ENCODE measurements at regions not wholly inside any gene's neighbourhood (a gene's known extent, or its start where the extent isn't known, plus 50 kb on each side); places are given as distances from the start of the nearest gene placed in this dataset.

GRCh38 chr18:28916456-28916855, 739.5 kb upstream of the CDH2 start:
- CTCF ChIA-PET (ENCODE audit: low intra/inter-chr PET ratio, low total read pairs), result no interaction called here
- Histone ChIP-seq H3K36me3 (replicated peaks in 1 of 2; ENCODE audit: control insufficient read depth in 1 of 2, insufficient read depth in 2 of 2, low read length in 2 of 2) (no peaks in the 10 kb centered on the region), H3K4me3 (replicated peaks in 1 of 3; ENCODE audit: insufficient read depth in 1 of 3, low read depth in 2 of 3, low read length in 3 of 3) (no peak overlapping the region), H3K9me3 (ENCODE audit: low read length) (peaks cover 14% of the 10 kb centered on the region), H4K20me1 (ENCODE audit: insufficient read depth, low read length) (no peaks in the 10 kb centered on the region), H3K4me2 (ENCODE audit: low read depth, low read length) (no peak overlapping the region), H3K9ac (ENCODE audit: insufficient read depth, low read depth, low read length) (no peak overlapping the region), H2AFZ (ENCODE audit: low read length) (no peak overlapping the region), H3K4me1 (ENCODE audit: insufficient read depth, low read length) (no peaks in the 10 kb centered on the region), H3K79me2 (ENCODE audit: insufficient read depth, low read length) (no peaks in the 10 kb centered on the region), H3K27me3 (ENCODE audit: control insufficient read depth in 1 of 2, insufficient read depth in 2 of 2, low read length in 2 of 2) (no peaks in the 10 kb centered on the region), H3K27ac (ENCODE audit: extremely low read length, insufficient read depth, low read length) (no peak overlapping the region)
- in situ Hi-C loops (cut with HindIII; ENCODE audit: extremely low pct_ligation_motif_present, low pct_unique_long_range_greater_than_20kb) (no loop called here), intact Hi-C loops (cut with micrococcal nuclease; ENCODE audit: unreplicated experiment) (no loop called here)
- FAIRE-seq, result no peak
- ATAC-seq, result no peak
- DNase-seq (ENCODE audit: low spot score), result no peak
- POLR2A ChIA-PET, result no interaction called here
- TF ChIP-seq REXO4 (CRISPR knock-in tag; IDR thresholded peaks at IDR 0.05; ENCODE audit: borderline replicate concordance), result no peak
- no peak for TF ChIP-seq HOXA7 (CRISPR knock-in tag; IDR thresholded peaks at IDR 0.05)
- no peak for TF ChIP-seq ZNF768 (CRISPR knock-in tag; IDR thresholded peaks at IDR 0.05)
- TF ChIP-seq CREM (IDR thresholded peaks at IDR 0.05), result no peak
- no peak for TF ChIP-seq CREM (CRISPR knock-in tag; IDR thresholded peaks at IDR 0.05)
- TF ChIP-seq ZNF747 (CRISPR knock-in tag; IDR thresholded peaks at IDR 0.05; ENCODE audit: borderline replicate concordance), result no peak
- no peak for TF ChIP-seq PLRG1 (conservative IDR thresholded peaks at IDR 0.05)
- no peak for TF ChIP-seq IRX3 (CRISPR knock-in tag; IDR thresholded peaks at IDR 0.05; ENCODE audit: borderline replicate concordance, low read depth)
- no peak for TF ChIP-seq ZBTB14 (CRISPR knock-in tag; IDR thresholded peaks at IDR 0.05)
- TF ChIP-seq MTA1 (CRISPR knock-in tag; IDR thresholded peaks at IDR 0.05; ENCODE audit: borderline replicate concordance), result no peak
- no peak for TF ChIP-seq RFXAP (CRISPR knock-in tag; IDR thresholded peaks at IDR 0.05; ENCODE audit: borderline replicate concordance)
- no peak for TF ChIP-seq ZNF275 (CRISPR knock-in tag; IDR thresholded peaks at IDR 0.05; ENCODE audit: borderline replicate concordance)
- BruUV-seq (replicated peaks), result no TSS peak
